Gastrocnemius medialis (tissue), 4 donors: ENCODE measurements at regions not wholly inside any gene's neighbourhood (a gene's known extent, or its start where the extent isn't known, plus 50 kb on each side); places are given as distances from the start of the nearest gene placed in this dataset.

Experiments used
- CTCF ChIP-seq, 5 experiments: fragments of 450-650 bp in 3 of 5; fragments of 200-600 bp in 2 of 5; sonication (generic) in 2 of 5; IDR thresholded peaks in 4 of 5; conservative IDR thresholded peaks in 1 of 5; 1 replicate in 4 of 5; 2 replicates in 1 of 5; pipeline ENCODE4 v1.5.1; 2016 to 2019; ENCODE audit warnings: antibody characterized with exemption in 5 of 5, mild to moderate bottlenecking in 3 of 5, moderate library complexity in 3 of 5
- POLR2A ChIP-seq, 2 donors: fragments of 450-650 bp; IDR thresholded peaks; one replicate each; pipeline ENCODE4 v1.6.1; 2017; ENCODE audit warnings: antibody characterized with exemption in 2 of 2, mild to moderate bottlenecking in 2 of 2, moderate library complexity in 2 of 2

DNA sequence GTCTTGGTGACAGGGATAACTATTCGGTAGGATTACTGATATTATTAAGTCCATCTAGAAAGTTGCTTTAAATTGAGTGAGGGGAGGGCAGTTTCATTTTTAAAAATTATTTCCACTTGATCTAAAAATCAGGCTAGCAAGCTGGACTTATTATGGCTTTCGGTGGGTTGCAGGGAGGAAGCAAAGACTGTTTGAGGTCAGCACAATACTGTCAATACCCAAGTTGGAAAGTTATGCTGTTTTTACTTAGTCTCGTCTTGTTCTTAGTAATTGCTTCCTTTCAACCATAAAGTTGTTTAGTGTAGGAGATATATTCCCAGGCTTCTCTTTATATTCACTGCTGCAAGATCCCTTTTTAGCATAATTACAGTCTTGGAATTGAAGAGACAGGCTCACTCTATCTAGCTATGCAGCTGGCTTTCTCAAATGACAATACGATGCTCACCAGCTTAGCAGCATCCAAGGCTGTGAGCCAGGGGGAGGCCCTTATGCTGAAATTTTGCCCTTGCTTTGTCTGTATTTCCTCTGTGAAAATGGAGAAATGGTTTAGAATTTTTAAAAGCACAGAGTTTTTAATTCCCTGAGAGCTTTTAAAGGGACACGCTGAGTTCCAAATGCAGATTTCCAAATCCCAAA, 68.2 kb upstream of the APC start:
- TF ChIP-seq CTCF (IDR thresholded peaks at IDR 0.05 in 4 of 5, conservative IDR thresholded peaks at IDR 0.05 in 1 of 5) (no peak), POLR2A (IDR thresholded peaks at IDR 0.05) (no peak)
